CD4-positive, alpha-beta memory T cell (primary cell): ENCODE measurements at regions not wholly inside any gene's neighbourhood (a gene's known extent, or its start where the extent isn't known, plus 50 kb on each side); places are given as distances from the start of the nearest gene placed in this dataset.
A peak's percentile ranks its signal among the peaks of the same experiment; 100 is the strongest.

Source experiments
- CTCF ChIA-PET: fragments of 350-600 bp; sonication (Branson Sonifier 250); formaldehyde crosslinking; loops from one replicate; lab custom pipeline; 2021; ENCODE audit warnings: inconsistent platforms; ENCODE audit not compliant: partially characterized antibody; lab: Charles Lee
- POLR2A ChIA-PET: fragments of 350-600 bp; sonication (Branson Sonifier 250); formaldehyde crosslinking; loops from one replicate; lab custom pipeline; 2021; ENCODE audit not compliant: partially characterized antibody; lab: Charles Lee
- DNase-seq, 5 donors: peaks; one replicate each; pipeline versions ENCODE4 v3.0.0 to v3.0.0-alpha.2; 2020 to 2022; ENCODE audit warnings: mixed read lengths in 1 of 5
- H3K27ac ChIP-seq: one replicate; pipeline ENCODE4 v1.7.0; 2013; ENCODE audit warnings: low read depth, low read length
- H3K27me3 ChIP-seq: 2 replicates; pipeline ENCODE4 v1.7.0; 2013; ENCODE audit warnings: mild to moderate bottlenecking, low read length, moderate library complexity; ENCODE audit not compliant: insufficient read depth
- H3K36me3 ChIP-seq: 2 replicates; pipeline ENCODE4 v1.7.0; 2013; ENCODE audit warnings: mild to moderate bottlenecking, low read length, moderate library complexity; ENCODE audit not compliant: insufficient read depth
- H3K4me1 ChIP-seq: 2 replicates; pipeline ENCODE4 v1.7.0; 2013; ENCODE audit warnings: mild to moderate bottlenecking, low read length, moderate library complexity; ENCODE audit not compliant: insufficient read depth
- H3K4me3 ChIP-seq, 2 donors: one replicate each; pipeline ENCODE4 v1.7.0; 2013; ENCODE audit warnings: low read length in 2 of 2, mild to moderate bottlenecking in 1 of 2
- H3K9me3 ChIP-seq, 2 donors: one replicate each; pipeline ENCODE4 v1.7.0; 2013; ENCODE audit warnings: low read length in 2 of 2, control low read depth in 1 of 2; ENCODE audit not compliant: control insufficient read depth in 1 of 2
- H3K27ac Mint-ChIP-seq, 7 donors: one replicate each; pipeline ENCODE4 v1.8.0; 2020 to 2021; ENCODE audit warnings: mixed read lengths in 7 of 7, mild to moderate bottlenecking in 6 of 7, inconsistent platforms in 3 of 7, moderate library complexity in 3 of 7
- H3K27me3 Mint-ChIP-seq, 2 donors: one replicate each; pipeline ENCODE4 v1.8.0; 2020 to 2021; ENCODE audit warnings: mixed read lengths in 2 of 2
- H3K36me3 Mint-ChIP-seq, 2 donors: one replicate each; pipeline ENCODE4 v1.8.0; 2020 to 2021; ENCODE audit warnings: mixed read lengths in 2 of 2, inconsistent platforms in 1 of 2, mild to moderate bottlenecking in 1 of 2
- H3K4me1 Mint-ChIP-seq, 4 donors: one replicate each; pipeline ENCODE4 v1.8.0; 2020 to 2021; ENCODE audit warnings: mixed read lengths in 4 of 4, mild to moderate bottlenecking in 1 of 4
- H3K4me3 Mint-ChIP-seq, 8 donors: one replicate each; pipeline ENCODE4 v1.8.0; 2020 to 2021; ENCODE audit warnings: mixed read lengths in 8 of 8, mild to moderate bottlenecking in 7 of 8, moderate library complexity in 6 of 8, inconsistent platforms in 3 of 8
- H3K9me3 Mint-ChIP-seq, 8 donors: one replicate each; pipeline ENCODE4 v1.8.0; 2020 to 2021; ENCODE audit warnings: mixed read lengths in 8 of 8, mild to moderate bottlenecking in 5 of 8, inconsistent platforms in 3 of 8, moderate library complexity in 1 of 8
- intact Hi-C: fragments of 100-400 bp; cut with micrococcal nuclease; formaldehyde crosslinking; loops from one replicate; pipeline ENCODE4 v1.15.1; 2023

GRCh38 chr10:8455181-8455580, 400.7 kb downstream of the GATA3 start:
- ChIA-PET CTCF (no interaction called here), POLR2A (no interaction called here)
- no peak overlapping the region for H3K4me3 Mint-ChIP-seq
- Histone ChIP-seq H3K4me1 (no peaks in the 10 kb centered on the region), H3K4me3 (no peak overlapping the region), H3K9me3 (no peaks in the 10 kb centered on the region), H3K27me3 (no peaks in the 10 kb centered on the region), H3K27ac (no peak overlapping the region), H3K36me3 (no peaks in the 10 kb centered on the region)
- no peak for DNase-seq
- H3K27ac Mint-ChIP-seq = no peak overlapping the region
- peaks cover 0 to 8% (median 1%) of the 10 kb centered on the region in 4 donors for H3K4me1 Mint-ChIP-seq
- intact Hi-C loops = no loop called here
- peaks cover 0 to 3% of the 10 kb centered on the region in 2 donors for H3K36me3 Mint-ChIP-seq
- H3K27me3 Mint-ChIP-seq = peaks cover 3% of the 10 kb centered on the region in 2 donors
- peaks cover 0 to 9% (median 2%) of the 10 kb centered on the region in 8 donors for H3K9me3 Mint-ChIP-seq

- no peak for DNase-seq
Observed at GRCh38 chr10:8456386-8456785, 401.9 kb downstream of the GATA3 start.

GRCh38 chr10:8460626-8461025, 406.1 kb downstream of the GATA3 start:
- Mint-ChIP-seq H3K36me3 (peaks cover 0 to 3% of the 10 kb centered on the region in 2 donors), H3K27ac (peak overlapping the region in 1 of 7 donors; percentile 46), H3K27me3 (peaks cover 4 to 6% of the 10 kb centered on the region in 2 donors), H3K4me3 (no peak overlapping the region), H3K4me1 (peaks cover 0 to 1% (median 0%) of the 10 kb centered on the region in 4 donors), H3K9me3 (peaks cover 0 to 9% (median 2%) of the 10 kb centered on the region in 8 donors)
- no peak for DNase-seq
- Histone ChIP-seq H3K9me3 (no peaks in the 10 kb centered on the region), H3K27ac (no peak overlapping the region), H3K36me3 (no peaks in the 10 kb centered on the region), H3K4me1 (no peaks in the 10 kb centered on the region), H3K4me3 (no peak overlapping the region), H3K27me3 (no peaks in the 10 kb centered on the region)
- ChIA-PET POLR2A (no interaction called here), CTCF (no interaction called here)
- intact Hi-C loops = no loop called here

More at GRCh38 chr10:8456386-8456785, 401.9 kb downstream of the GATA3 start:
- Histone ChIP-seq H3K27me3 (no peaks in the 10 kb centered on the region), H3K36me3 (no peaks in the 10 kb centered on the region), H3K4me1 (no peaks in the 10 kb centered on the region), H3K9me3 (no peaks in the 10 kb centered on the region), H3K27ac (no peak overlapping the region), H3K4me3 (no peak overlapping the region)
- ChIA-PET POLR2A (no interaction called here), CTCF (interaction anchor here (1.2 to 1.3 kb wide), 2 partner anchors 10 to 15 kb away, joined by 3 read pairs; no protein-coding TSS in a partner anchor)
- H3K9me3 Mint-ChIP-seq = peaks cover 0 to 9% (median 2%) of the 10 kb centered on the region in 8 donors
- no peak overlapping the region for H3K4me3 Mint-ChIP-seq
- H3K4me1 Mint-ChIP-seq = peaks cover 0 to 8% (median 0%) of the 10 kb centered on the region in 4 donors
- no peak overlapping the region for H3K27ac Mint-ChIP-seq
- peaks cover 3% of the 10 kb centered on the region in 2 donors for H3K27me3 Mint-ChIP-seq
- peaks cover 0 to 3% of the 10 kb centered on the region in 2 donors for H3K36me3 Mint-ChIP-seq
- intact Hi-C loops = no loop called here

- H3K4me1 ChIP-seq = no peaks in the 10 kb centered on the region
- no peak for DNase-seq
- H3K4me3 Mint-ChIP-seq = no peak overlapping the region
- H3K36me3 Mint-ChIP-seq = peaks cover 0 to 3% of the 10 kb centered on the region in 2 donors
- H3K27ac ChIP-seq = no peak overlapping the region
- H3K4me3 ChIP-seq = no peak overlapping the region
- H3K27ac Mint-ChIP-seq = no peak overlapping the region
- peaks cover 0 to 8% (median 2%) of the 10 kb centered on the region in 8 donors for H3K9me3 Mint-ChIP-seq
- ChIA-PET CTCF (no interaction called here), POLR2A (no interaction called here)
- no peaks in the 10 kb centered on the region for H3K9me3 ChIP-seq
- peaks cover 3 to 6% of the 10 kb centered on the region in 2 donors for H3K27me3 Mint-ChIP-seq
- peaks cover 0 to 1% (median 0%) of the 10 kb centered on the region in 4 donors for H3K4me1 Mint-ChIP-seq
- no peaks in the 10 kb centered on the region for H3K27me3 ChIP-seq
- intact Hi-C loops = no loop called here
- H3K36me3 ChIP-seq = no peaks in the 10 kb centered on the region
Observed at GRCh38 chr10:8462565-8462964, 408.1 kb downstream of the GATA3 start.

- no peak for DNase-seq
- Mint-ChIP-seq H3K9me3 (peaks cover 0 to 1% (median 0%) of the 10 kb centered on the region in 8 donors), H3K4me1 (peaks cover 0 to 1% (median 0%) of the 10 kb centered on the region in 4 donors), H3K27me3 (peaks cover 1 to 3% of the 10 kb centered on the region in 2 donors), H3K27ac (no peak overlapping the region), H3K36me3 (peaks cover 0 to under 1% of the 10 kb centered on the region in 2 donors), H3K4me3 (no peak overlapping the region)
- Histone ChIP-seq H3K27me3 (no peaks in the 10 kb centered on the region), H3K9me3 (no peaks in the 10 kb centered on the region), H3K4me1 (no peaks in the 10 kb centered on the region), H3K27ac (no peak overlapping the region), H3K4me3 (no peak overlapping the region), H3K36me3 (no peaks in the 10 kb centered on the region)
- CTCF ChIA-PET = no interaction called here
- POLR2A ChIA-PET = no interaction called here
- intact Hi-C loops = no loop called here
Observed at GRCh38 chr10:8463853-8464252, 409.4 kb downstream of the GATA3 start.

GRCh38 chr10:8468477-8468876, 414.0 kb downstream of the GATA3 start:
- Mint-ChIP-seq H3K27me3 (peaks cover 0 to 3% of the 10 kb centered on the region in 2 donors), H3K4me3 (no peak overlapping the region), H3K27ac (peak overlapping the region in 1 of 7 donors; percentile 42), H3K36me3 (no peaks in the 10 kb centered on the region), H3K4me1 (peaks cover 0 to 5% (median 3%) of the 10 kb centered on the region in 4 donors), H3K9me3 (peaks cover 0 to 3% (median 0%) of the 10 kb centered on the region in 8 donors)
- ChIA-PET POLR2A (interaction anchor here (0.9 kb wide), 1 partner anchor 63 kb away, joined by 3 read pairs; no protein-coding TSS in a partner anchor), CTCF (interaction anchor here (1.2 to 1.4 kb wide), 3 partner anchors 171 to 411 kb away, joined by 3 to 4 read pairs (median 3); no protein-coding TSS in a partner anchor)
- Histone ChIP-seq H3K27ac (no peak overlapping the region), H3K9me3 (no peaks in the 10 kb centered on the region), H3K27me3 (no peaks in the 10 kb centered on the region), H3K4me3 (no peak overlapping the region), H3K4me1 (no peaks in the 10 kb centered on the region), H3K36me3 (no peaks in the 10 kb centered on the region)
- DNase-seq = no peak
- intact Hi-C loops = no loop called here

- Mint-ChIP-seq H3K27me3 (peaks cover 2 to 6% of the 10 kb centered on the region in 2 donors), H3K4me3 (no peak overlapping the region), H3K9me3 (peaks cover 0 to 14% (median 9%) of the 10 kb centered on the region in 8 donors), H3K36me3 (peaks cover 0 to 6% of the 10 kb centered on the region in 2 donors), H3K4me1 (peaks cover 0 to 5% (median 3%) of the 10 kb centered on the region in 4 donors), H3K27ac (peak overlapping the region in 3 of 7 donors; percentile 35 to 48 (median 36))
- H3K4me3 ChIP-seq = no peak overlapping the region
- CTCF ChIA-PET = interaction anchor here (0.7 to 2.6 kb wide), 15 partner anchors 8 to 601 kb away, joined by 3 to 12 read pairs (median 4); no protein-coding TSS in a partner anchor
- no peaks in the 10 kb centered on the region for H3K27me3 ChIP-seq
- H3K4me1 ChIP-seq = no peaks in the 10 kb centered on the region
- no peaks in the 10 kb centered on the region for H3K36me3 ChIP-seq
- intact Hi-C loops = loop anchor here (1.0 to 10.0 kb wide), 8 partner anchors 70 to 832 kb away; no protein-coding TSS in a partner anchor
- peak in 4 of 5 donors; percentile 46 to 69 (median 64) for DNase-seq
- H3K9me3 ChIP-seq = no peaks in the 10 kb centered on the region
- POLR2A ChIA-PET = interaction anchor here (0.7 to 6.9 kb wide), 5 partner anchors 141 to 736 kb away, joined by 3 to 45 read pairs (median 8); no protein-coding TSS in a partner anchor
- no peak overlapping the region for H3K27ac ChIP-seq
Observed at GRCh38 chr10:8473205-8473604, 418.7 kb downstream of the GATA3 start.
